CD4-positive, alpha-beta T cell (primary cell): ENCODE measurements at regions not wholly inside any gene's neighbourhood (a gene's known extent, or its start where the extent isn't known, plus 50 kb on each side); places are given as distances from the start of the nearest gene placed in this dataset.

Experiments
- ATAC-seq: fragments of 200-7000 bp; cut with Tn5 transposase; one replicate; pipeline ENCODE4 v1.10.0; 2022; ENCODE audit warnings: mild to moderate bottlenecking; ENCODE audit not compliant: poor library complexity
- CTCF ChIA-PET: fragments of 350-600 bp; sonication (Branson Sonifier 250); formaldehyde crosslinking; loops from one replicate; lab custom pipeline; 2021; ENCODE audit warnings: antibody characterized with exemption, inconsistent platforms; lab: Charles Lee
- POLR2A ChIA-PET: fragments of 350-600 bp; sonication (Branson Sonifier 250); formaldehyde crosslinking; loops from one replicate; lab custom pipeline; 2021; ENCODE audit warnings: antibody characterized with exemption, inconsistent platforms; lab: Charles Lee
- DNase-seq, 14 experiments: peaks; one replicate each; pipeline ENCODE4 v3.0.0-alpha.2; 2013 to 2020; ENCODE audit warnings: mixed read lengths in 2 of 14
- H3K27ac ChIP-seq, 2 donors: one replicate each; pipeline versions ENCODE4 v1.5.1 to v1.7.0; 2013; ENCODE audit warnings: low read length in 2 of 2, low read depth in 1 of 2, mild to moderate bottlenecking in 1 of 2
- H3K27me3 ChIP-seq, 2 experiments: 1 replicate in 1 of 2; 2 replicates in 1 of 2; pipeline versions ENCODE4 v1.6.1 to v1.7.0; 2013; ENCODE audit warnings: low read length in 2 of 2, control low read depth in 1 of 2, mild to moderate bottlenecking in 1 of 2, moderate library complexity in 1 of 2; ENCODE audit not compliant: insufficient read depth in 2 of 2, control insufficient read depth in 1 of 2
- H3K36me3 ChIP-seq: one replicate; pipeline ENCODE4 v1.6.1; 2013; ENCODE audit warnings: low read length, control low read depth; ENCODE audit not compliant: insufficient read depth
- H3K4me1 ChIP-seq: one replicate; pipeline ENCODE4 v1.6.1; 2013; ENCODE audit warnings: low read length, control low read depth; ENCODE audit not compliant: insufficient read depth
- H3K4me3 ChIP-seq: one replicate; pipeline ENCODE4 v1.5.1; 2013; ENCODE audit warnings: mild to moderate bottlenecking, low read length, moderate library complexity
- H3K9me3 ChIP-seq, 2 experiments: 1 replicate in 1 of 2; 2 replicates in 1 of 2; pipeline versions ENCODE4 v1.6.1 to v1.7.0; 2013; ENCODE audit warnings: low read length in 2 of 2, mild to moderate bottlenecking in 2 of 2, control low read depth in 1 of 2, moderate library complexity in 1 of 2; ENCODE audit not compliant: control insufficient read depth in 1 of 2, insufficient read depth in 1 of 2
- H3K27ac Mint-ChIP-seq: one replicate; pipeline ENCODE4 v1.8.0; 2020; ENCODE audit warnings: mixed read lengths
- H3K27me3 Mint-ChIP-seq: one replicate; pipeline ENCODE4 v1.8.0; 2021; ENCODE audit warnings: mixed read lengths
- H3K36me3 Mint-ChIP-seq: one replicate; pipeline ENCODE4 v1.8.0; 2021; ENCODE audit warnings: low read depth, mixed read lengths
- H3K4me1 Mint-ChIP-seq: one replicate; pipeline ENCODE4 v1.8.0; 2021; ENCODE audit warnings: low read depth, mixed read lengths
- H3K4me3 Mint-ChIP-seq: one replicate; pipeline ENCODE4 v1.8.0; 2020; ENCODE audit warnings: mild to moderate bottlenecking, mixed read lengths
- H3K9me3 Mint-ChIP-seq: one replicate; pipeline ENCODE4 v1.8.0; 2020; ENCODE audit warnings: mixed read lengths
- CTCF ChIP-seq: fragments of 200-600 bp; IDR thresholded peaks from one replicate; pipeline ENCODE4 v1.8.0; 2022; ENCODE audit warnings: antibody characterized with exemption, mild to moderate bottlenecking
- intact Hi-C, 2 experiments: fragments of 100-400 bp; cut with DNase I in 1 of 2; cut with micrococcal nuclease in 1 of 2; formaldehyde crosslinking; loops; one replicate each; pipeline versions ENCODE4 v1.15.1 to v1.9.0; 2023 to 2025; cut with DNase I, micrococcal nuclease

- ATAC-seq (no peak), DNase-seq (no peak)
- H3K27ac ChIP-seq, result no peak overlapping the region
- no peaks in the 10 kb centered on the region for H3K27me3 ChIP-seq
- no peak overlapping the region for H3K27ac Mint-ChIP-seq
- no peak overlapping the region for H3K4me3 Mint-ChIP-seq
- no peaks in the 10 kb centered on the region for H3K9me3 Mint-ChIP-seq
- intact Hi-C loops, result no loop called here
- no peaks in the 10 kb centered on the region for H3K4me1 ChIP-seq
- no peak for TF ChIP-seq CTCF
- ChIA-PET CTCF (no interaction called here), POLR2A (no interaction called here)
- H3K27me3 Mint-ChIP-seq, result no peaks in the 10 kb centered on the region
- no peaks in the 10 kb centered on the region for H3K4me1 Mint-ChIP-seq
- H3K4me3 ChIP-seq, result no peak overlapping the region
- H3K36me3 Mint-ChIP-seq, result no peaks in the 10 kb centered on the region
- no peaks in the 10 kb centered on the region for H3K36me3 ChIP-seq
- H3K9me3 ChIP-seq, result peaks cover 0 to 8% of the 10 kb centered on the region in 2 experiments
Measured at GRCh38 chr6:141528596-141528995, 604.1 kb upstream of the GJE1 start.

GRCh38 chr6:141526985-141527384, 605.7 kb upstream of the GJE1 start:
- Mint-ChIP-seq H3K9me3 (no peaks in the 10 kb centered on the region), H3K27me3 (no peaks in the 10 kb centered on the region), H3K36me3 (no peaks in the 10 kb centered on the region), H3K27ac (no peak overlapping the region), H3K4me1 (no peaks in the 10 kb centered on the region), H3K4me3 (no peak overlapping the region)
- Histone ChIP-seq H3K4me3 (no peak overlapping the region), H3K4me1 (no peaks in the 10 kb centered on the region), H3K36me3 (no peaks in the 10 kb centered on the region), H3K9me3 (peaks cover 0 to 8% of the 10 kb centered on the region in 2 experiments), H3K27me3 (no peaks in the 10 kb centered on the region), H3K27ac (no peak overlapping the region)
- ChIA-PET POLR2A (no interaction called here), CTCF (no interaction called here)
- intact Hi-C loops, result no loop called here
- no peak for TF ChIP-seq CTCF
- ATAC-seq (no peak), DNase-seq (no peak)

GRCh38 chr6:141521440-141521839, 611.3 kb upstream of the GJE1 start:
- Histone ChIP-seq H3K9me3 (no peaks in the 10 kb centered on the region), H3K36me3 (no peaks in the 10 kb centered on the region), H3K4me1 (no peaks in the 10 kb centered on the region), H3K27ac (no peak overlapping the region), H3K27me3 (no peaks in the 10 kb centered on the region), H3K4me3 (no peak overlapping the region)
- ChIA-PET POLR2A (no interaction called here), CTCF (no interaction called here)
- ATAC-seq (no peak), DNase-seq (no peak)
- H3K27me3 Mint-ChIP-seq, result no peaks in the 10 kb centered on the region
- H3K9me3 Mint-ChIP-seq, result no peaks in the 10 kb centered on the region
- H3K27ac Mint-ChIP-seq, result no peak overlapping the region
- H3K4me3 Mint-ChIP-seq, result no peak overlapping the region
- intact Hi-C loops, result loop anchor here in 1 of 2 experiments (2.0 kb wide), 1 partner anchor 15 kb away; no protein-coding TSS in a partner anchor
- no peaks in the 10 kb centered on the region for H3K4me1 Mint-ChIP-seq
- TF ChIP-seq CTCF, result no peak
- H3K36me3 Mint-ChIP-seq, result no peaks in the 10 kb centered on the region
